Glutamatergic neuron (in vitro differentiated cells): ENCODE measurements at regions not wholly inside any gene's neighbourhood (a gene's known extent, or its start where the extent isn't known, plus 50 kb on each side); places are given as distances from the start of the nearest gene placed in this dataset.

Source experiments
- DNase-seq: peaks from one replicate; pipeline ENCODE4 v3.0.0; 2022
- H3K27ac Mint-ChIP-seq: one replicate; pipeline ENCODE4 v1.8.0; 2020; ENCODE audit warnings: mild to moderate bottlenecking, mixed read lengths, inconsistent platforms; ENCODE audit not compliant: unreplicated experiment
- H3K27me3 Mint-ChIP-seq: one replicate; pipeline ENCODE4 v1.8.0; 2020; ENCODE audit warnings: mild to moderate bottlenecking, moderate library complexity, mixed read lengths, inconsistent platforms; ENCODE audit not compliant: unreplicated experiment
- H3K36me3 Mint-ChIP-seq: one replicate; pipeline ENCODE4 v1.8.0; 2020; ENCODE audit warnings: mild to moderate bottlenecking, mixed read lengths, inconsistent platforms; ENCODE audit not compliant: unreplicated experiment
- H3K4me1 Mint-ChIP-seq: one replicate; pipeline ENCODE4 v1.8.0; 2020; ENCODE audit warnings: mild to moderate bottlenecking, low read depth, mixed read lengths, inconsistent platforms; ENCODE audit not compliant: unreplicated experiment
- H3K4me3 Mint-ChIP-seq: one replicate; pipeline ENCODE4 v1.8.0; 2020; ENCODE audit warnings: mild to moderate bottlenecking, mixed read lengths, inconsistent platforms; ENCODE audit not compliant: unreplicated experiment
- H3K9me3 Mint-ChIP-seq: one replicate; pipeline ENCODE4 v1.8.0; 2020; ENCODE audit warnings: mild to moderate bottlenecking, moderate library complexity, mixed read lengths, inconsistent platforms; ENCODE audit not compliant: unreplicated experiment
- TF ChIP-seq, protein P1 (sequence below): fragments of 200-600 bp; sonication (generic); IDR thresholded peaks from one replicate; pipeline ENCODE4 v1.5.0; 2021; ENCODE audit not compliant: partially characterized antibody, unreplicated experiment

DNA sequence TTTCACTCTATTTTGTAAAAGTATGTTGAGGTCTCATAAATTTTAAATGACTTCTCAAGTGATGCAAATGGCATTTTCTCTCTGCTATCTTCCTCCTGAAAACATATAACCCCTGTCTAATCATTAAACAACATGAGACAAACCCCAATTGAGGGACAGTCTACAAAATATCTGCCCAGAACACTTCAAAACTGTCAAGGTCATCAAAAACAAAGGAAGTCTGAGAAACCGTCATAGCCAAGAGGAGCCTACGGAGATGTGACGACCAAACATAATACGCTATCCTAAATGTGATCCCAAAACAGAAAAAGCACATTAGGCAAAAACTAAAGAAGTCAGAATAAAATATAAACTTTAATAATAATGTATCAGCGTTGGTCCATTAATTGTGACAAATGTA lies 282.3 kb upstream of the SEMA3C start:
- no peak overlapping the region for H3K27ac Mint-ChIP-seq
- H3K4me3 Mint-ChIP-seq: no peak overlapping the region
- TF ChIP-seq, protein P1, sequence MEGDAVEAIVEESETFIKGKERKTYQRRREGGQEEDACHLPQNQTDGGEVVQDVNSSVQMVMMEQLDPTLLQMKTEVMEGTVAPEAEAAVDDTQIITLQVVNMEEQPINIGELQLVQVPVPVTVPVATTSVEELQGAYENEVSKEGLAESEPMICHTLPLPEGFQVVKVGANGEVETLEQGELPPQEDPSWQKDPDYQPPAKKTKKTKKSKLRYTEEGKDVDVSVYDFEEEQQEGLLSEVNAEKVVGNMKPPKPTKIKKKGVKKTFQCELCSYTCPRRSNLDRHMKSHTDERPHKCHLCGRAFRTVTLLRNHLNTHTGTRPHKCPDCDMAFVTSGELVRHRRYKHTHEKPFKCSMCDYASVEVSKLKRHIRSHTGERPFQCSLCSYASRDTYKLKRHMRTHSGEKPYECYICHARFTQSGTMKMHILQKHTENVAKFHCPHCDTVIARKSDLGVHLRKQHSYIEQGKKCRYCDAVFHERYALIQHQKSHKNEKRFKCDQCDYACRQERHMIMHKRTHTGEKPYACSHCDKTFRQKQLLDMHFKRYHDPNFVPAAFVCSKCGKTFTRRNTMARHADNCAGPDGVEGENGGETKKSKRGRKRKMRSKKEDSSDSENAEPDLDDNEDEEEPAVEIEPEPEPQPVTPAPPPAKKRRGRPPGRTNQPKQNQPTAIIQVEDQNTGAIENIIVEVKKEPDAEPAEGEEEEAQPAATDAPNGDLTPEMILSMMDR: no peak
- H3K27me3 Mint-ChIP-seq: no peaks in the 10 kb centered on the region
- H3K36me3 Mint-ChIP-seq: no peaks in the 10 kb centered on the region
- no peaks in the 10 kb centered on the region for H3K9me3 Mint-ChIP-seq
- H3K4me1 Mint-ChIP-seq: no peaks in the 10 kb centered on the region
- no peak for DNase-seq

DNA sequence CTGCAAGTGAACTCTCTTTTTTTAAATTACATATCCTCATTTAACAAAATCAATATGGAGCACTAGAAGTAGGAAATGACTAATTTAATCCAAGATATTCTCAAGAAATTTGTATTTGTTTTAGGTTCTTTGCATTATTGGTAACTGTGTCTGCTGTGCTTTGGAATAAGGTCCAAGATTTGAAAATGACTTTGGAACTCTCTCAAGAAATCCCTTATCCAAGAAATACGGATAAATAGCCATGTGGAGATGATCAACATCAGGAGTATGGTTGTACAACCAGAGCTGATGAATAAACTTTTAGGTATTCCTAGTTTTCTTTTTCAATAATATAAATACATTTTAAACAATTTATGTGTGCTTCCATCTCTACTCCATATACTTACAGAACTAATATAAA lies 279.9 kb upstream of the SEMA3C start:
- Mint-ChIP-seq H3K9me3 (no peaks in the 10 kb centered on the region), H3K27ac (no peak overlapping the region), H3K4me1 (no peaks in the 10 kb centered on the region), H3K36me3 (no peaks in the 10 kb centered on the region), H3K27me3 (no peaks in the 10 kb centered on the region), H3K4me3 (no peak overlapping the region)
- DNase-seq: no peak
- TF ChIP-seq, protein P1: no peak

DNA sequence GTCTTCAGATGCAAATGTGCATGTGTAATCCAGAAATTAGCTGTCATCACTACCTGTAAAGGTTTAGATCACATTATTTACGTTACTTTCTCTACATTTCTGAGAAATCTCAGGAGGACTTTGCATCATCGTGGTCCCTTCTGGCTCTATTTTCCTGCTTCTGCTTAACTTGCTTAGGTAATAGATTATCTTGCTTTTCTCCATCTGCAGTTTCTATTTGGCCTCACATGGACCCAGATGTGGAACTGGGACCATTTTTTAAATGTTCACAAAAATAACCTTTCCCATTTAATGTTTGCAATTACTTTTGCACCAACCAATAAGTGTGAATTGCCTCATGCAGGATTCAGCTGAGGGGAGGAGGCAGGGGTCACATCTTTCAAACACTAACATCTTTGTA lies 278.4 kb upstream of the SEMA3C start:
- no peak overlapping the region for H3K27ac Mint-ChIP-seq
- no peak overlapping the region for H3K4me3 Mint-ChIP-seq
- H3K36me3 Mint-ChIP-seq: no peaks in the 10 kb centered on the region
- H3K27me3 Mint-ChIP-seq: no peaks in the 10 kb centered on the region
- no peaks in the 10 kb centered on the region for H3K4me1 Mint-ChIP-seq
- TF ChIP-seq, protein P1: no peak
- peaks cover 2% of the 10 kb centered on the region for H3K9me3 Mint-ChIP-seq
- no peak for DNase-seq

DNA sequence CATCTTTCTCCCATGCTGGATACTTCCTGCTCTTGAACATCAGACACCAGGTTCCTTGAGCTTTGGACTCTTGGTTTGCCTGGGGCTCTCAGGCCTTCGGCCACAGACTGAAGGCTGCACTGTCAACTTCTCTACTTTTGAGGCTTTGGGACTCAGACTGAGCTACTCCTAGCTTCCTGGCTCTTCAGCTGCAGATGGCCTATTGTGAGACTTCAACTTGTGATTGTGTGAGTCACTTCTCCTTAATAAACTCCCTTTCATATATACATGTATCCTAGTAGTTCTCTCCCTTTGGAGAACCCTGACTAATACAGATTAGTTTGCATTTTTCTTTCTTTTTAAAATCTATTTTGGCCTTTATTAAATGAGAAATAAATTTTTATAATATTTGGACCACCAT lies 276.2 kb upstream of the SEMA3C start:
- DNase-seq: no peak
- H3K36me3 Mint-ChIP-seq: no peaks in the 10 kb centered on the region
- H3K27ac Mint-ChIP-seq: no peak overlapping the region
- H3K4me3 Mint-ChIP-seq: no peak overlapping the region
- H3K9me3 Mint-ChIP-seq: peaks cover 2% of the 10 kb centered on the region
- no peaks in the 10 kb centered on the region for H3K4me1 Mint-ChIP-seq
- H3K27me3 Mint-ChIP-seq: no peaks in the 10 kb centered on the region
- TF ChIP-seq, protein P1: no peak

DNA sequence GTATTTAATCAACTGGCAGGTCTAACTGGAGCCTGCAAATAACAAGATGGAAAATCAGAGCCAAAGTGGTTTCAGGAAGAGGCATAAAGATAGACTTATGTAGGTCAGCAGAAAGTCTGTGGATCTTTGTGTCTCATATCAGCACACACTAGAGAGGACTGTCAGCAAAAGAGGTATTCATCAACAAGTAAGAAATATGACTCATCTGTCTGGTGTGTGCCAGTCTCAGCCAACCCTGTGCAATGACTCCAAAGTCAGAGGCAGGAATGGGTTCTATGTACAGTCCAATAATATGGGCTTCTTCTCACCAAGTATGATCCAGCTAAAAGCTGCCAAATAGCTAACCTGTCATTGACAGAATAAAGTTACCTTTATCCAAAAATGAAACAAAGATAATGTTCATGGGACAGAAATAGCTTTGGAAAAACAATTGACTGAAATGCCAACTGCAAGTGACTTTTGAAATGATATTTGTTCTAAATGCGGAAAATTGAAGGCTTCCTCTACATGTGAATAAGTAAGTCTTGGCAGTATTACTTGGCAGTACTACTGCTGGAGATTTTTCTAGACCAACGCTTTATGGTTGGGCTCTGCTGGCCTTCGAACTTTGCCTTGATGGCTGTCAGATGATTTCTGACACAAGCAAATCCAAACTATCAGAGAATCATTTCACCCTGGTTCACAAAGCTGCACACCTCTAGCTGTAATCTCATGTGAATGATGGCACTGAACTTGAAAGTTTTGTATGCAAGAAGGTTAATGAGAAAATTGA lies 272.3 kb upstream of the SEMA3C start:
- no peak for DNase-seq
- no peaks in the 10 kb centered on the region for H3K4me1 Mint-ChIP-seq
- no peaks in the 10 kb centered on the region for H3K27me3 Mint-ChIP-seq
- H3K27ac Mint-ChIP-seq: no peak overlapping the region
- no peaks in the 10 kb centered on the region for H3K36me3 Mint-ChIP-seq
- no peak overlapping the region for H3K4me3 Mint-ChIP-seq
- TF ChIP-seq, protein P1: no peak
- peaks cover 2% of the 10 kb centered on the region for H3K9me3 Mint-ChIP-seq
